Activated naive CD8-positive, alpha-beta T cell treated with anti-CD3 and anti-CD28 coated beads, Interleukin-2, amount 50 U/mL, for 24 hours (primary cell): ENCODE measurements at regions not wholly inside any gene's neighbourhood (a gene's known extent, or its start where the extent isn't known, plus 50 kb on each side); places are given as distances from the start of the nearest gene placed in this dataset.
A peak's percentile ranks its signal among the peaks of the same experiment; 100 is the strongest.

Experiments used
- ATAC-seq: fragments of 150-1000 bp; cut with Tn5 transposase; one replicate; pipeline ENCODE4 v1.10.0; 2021
- DNase-seq: peaks from one replicate; pipeline ENCODE4 v3.0.0; 2021
- H3K27ac Mint-ChIP-seq: one replicate; pipeline ENCODE4 v1.8.0; 2021; ENCODE audit warnings: mild to moderate bottlenecking, mixed read lengths
- H3K27me3 Mint-ChIP-seq: one replicate; pipeline ENCODE4 v1.8.0; 2021; ENCODE audit warnings: mixed read lengths
- H3K36me3 Mint-ChIP-seq: one replicate; pipeline ENCODE4 v1.8.0; 2021; ENCODE audit warnings: low read depth, mixed read lengths
- H3K4me1 Mint-ChIP-seq: one replicate; pipeline ENCODE4 v1.8.0; 2021; ENCODE audit warnings: mixed read lengths
- H3K4me3 Mint-ChIP-seq: one replicate; pipeline ENCODE4 v1.8.0; 2021; ENCODE audit warnings: mild to moderate bottlenecking, moderate library complexity, mixed read lengths
- H3K9me3 Mint-ChIP-seq: one replicate; pipeline ENCODE4 v1.8.0; 2021; ENCODE audit warnings: mixed read lengths

DNA sequence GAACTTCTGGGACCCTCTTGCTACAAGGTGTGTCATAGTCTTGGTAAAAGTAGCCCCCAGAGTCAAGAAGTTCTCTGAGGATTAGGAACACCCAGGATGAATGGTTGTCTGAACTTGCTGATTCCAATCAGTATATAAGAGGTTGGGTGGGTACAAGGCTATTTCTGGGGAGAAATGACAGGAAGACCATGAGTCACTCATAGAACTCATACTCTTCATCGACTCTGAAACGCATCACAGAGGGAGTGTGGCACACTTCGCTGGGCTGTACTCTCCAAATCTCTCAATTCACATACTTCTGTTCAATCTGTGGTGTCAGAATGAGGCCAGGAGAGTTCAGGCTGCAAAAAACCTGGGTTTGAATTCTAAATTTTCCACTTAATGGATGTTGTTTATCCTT lies 193.2 kb upstream of the LEF1 start:
- H3K27ac Mint-ChIP-seq, result no peak overlapping the region
- DNase-seq, result no peak
- peaks cover 1% of the 10 kb centered on the region for H3K27me3 Mint-ChIP-seq
- H3K9me3 Mint-ChIP-seq, result no peaks in the 10 kb centered on the region
- no peaks in the 10 kb centered on the region for H3K36me3 Mint-ChIP-seq
- H3K4me3 Mint-ChIP-seq, result no peak overlapping the region
- peaks cover 46% of the 10 kb centered on the region for H3K4me1 Mint-ChIP-seq
- ATAC-seq, result peak; percentile 37

DNA sequence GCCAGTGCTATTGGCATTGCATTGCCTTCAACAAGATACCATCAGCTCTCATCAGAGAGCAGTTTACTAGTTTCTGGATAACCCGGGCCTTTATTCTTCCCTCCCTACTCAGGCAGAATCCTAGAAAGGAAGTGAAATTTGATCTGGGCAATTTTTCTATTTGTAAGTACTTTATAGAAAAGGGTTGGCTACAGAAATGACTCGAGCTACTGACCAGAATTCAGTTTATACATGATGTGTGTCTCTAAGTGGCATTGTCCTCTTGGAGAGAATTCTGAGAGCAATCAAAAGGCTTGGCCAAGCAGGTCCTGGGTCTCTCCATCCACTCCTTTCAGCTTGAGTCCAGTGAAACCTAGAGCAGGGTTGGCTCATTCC lies 192.7 kb upstream of the LEF1 start:
- Mint-ChIP-seq H3K27me3 (peaks cover 1% of the 10 kb centered on the region), H3K9me3 (no peaks in the 10 kb centered on the region), H3K36me3 (no peaks in the 10 kb centered on the region), H3K4me3 (no peak overlapping the region), H3K4me1 (peaks cover 51% of the 10 kb centered on the region), H3K27ac (no peak overlapping the region)
- ATAC-seq, result no peak
- no peak for DNase-seq

DNA sequence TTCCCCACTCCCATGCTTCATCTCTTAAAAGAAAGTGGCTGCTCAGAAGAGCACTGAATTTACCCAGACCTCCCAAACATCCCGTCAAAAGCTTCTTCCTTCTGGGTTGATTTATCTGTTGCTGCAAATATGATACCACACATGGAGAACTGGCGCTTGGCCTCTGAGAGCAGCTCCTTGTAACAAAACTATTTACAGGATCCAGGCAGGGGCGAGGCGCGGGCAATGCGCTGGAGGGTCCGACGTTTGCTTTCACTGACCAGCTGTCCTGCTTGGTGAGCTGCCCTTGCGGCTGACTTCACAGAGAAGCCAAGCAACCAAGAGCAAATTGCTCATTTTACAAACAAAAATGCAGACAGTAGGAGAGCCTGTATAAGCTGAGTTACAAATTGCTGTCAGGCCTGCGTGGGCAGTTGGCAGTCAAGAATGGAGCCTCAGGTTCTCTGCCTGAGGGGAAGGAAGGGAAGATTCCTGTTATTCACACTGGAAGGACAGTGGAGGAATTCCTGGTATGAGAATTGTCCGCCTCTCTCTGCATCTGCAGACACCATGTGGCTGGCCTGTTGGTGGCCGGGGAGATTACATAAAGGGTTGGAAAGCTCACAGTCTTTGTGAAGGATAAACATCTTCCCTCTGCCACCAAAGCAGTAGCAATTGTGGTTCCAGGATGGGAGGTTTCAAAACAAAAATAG lies 192.2 kb upstream of the LEF1 start:
- no peak for ATAC-seq

DNA sequence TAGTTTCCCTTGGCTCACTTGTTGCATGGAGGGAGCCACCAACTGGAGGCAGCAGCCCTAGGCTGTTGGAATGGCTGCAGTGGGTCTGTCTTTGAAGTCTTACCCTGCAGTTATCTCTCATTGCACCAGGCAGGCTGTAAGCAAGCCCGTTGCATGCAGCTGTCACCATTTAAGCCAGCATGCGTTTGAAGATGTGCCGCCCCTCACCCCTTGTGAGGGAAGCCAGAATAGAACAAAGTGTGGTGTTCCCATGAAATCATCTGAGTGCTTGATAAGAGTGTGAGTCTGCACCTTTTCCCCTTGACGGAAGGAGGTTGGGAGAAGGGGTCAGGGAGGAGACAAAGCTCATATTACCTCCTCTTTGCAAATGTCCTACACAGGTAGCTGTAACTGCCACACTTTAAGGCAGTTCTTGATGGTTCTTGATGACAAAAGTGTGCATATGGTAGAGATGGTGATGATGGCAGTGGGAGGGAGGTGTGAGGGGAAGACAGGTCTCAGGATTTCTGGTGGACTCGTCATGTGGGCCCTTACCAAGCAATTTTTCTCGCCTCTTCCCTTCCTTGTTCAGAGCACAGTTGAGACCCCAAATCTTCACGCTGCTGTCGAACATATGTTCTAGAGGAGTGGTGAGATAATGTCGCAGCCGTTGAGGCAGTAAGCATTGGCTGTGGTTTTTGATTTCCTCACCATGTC lies 191.4 kb upstream of the LEF1 start:
- ATAC-seq (no peak), DNase-seq (no peak)
- Mint-ChIP-seq H3K9me3 (no peaks in the 10 kb centered on the region), H3K36me3 (no peaks in the 10 kb centered on the region), H3K27ac (no peak overlapping the region), H3K4me3 (no peak overlapping the region), H3K4me1 (peaks cover 63% of the 10 kb centered on the region), H3K27me3 (peaks cover 1% of the 10 kb centered on the region)

More for the DNA sequence above, 192.2 kb upstream of the LEF1 start:
- Mint-ChIP-seq H3K4me1 (peaks cover 55% of the 10 kb centered on the region), H3K9me3 (no peaks in the 10 kb centered on the region), H3K27ac (no peak overlapping the region), H3K27me3 (peaks cover 1% of the 10 kb centered on the region), H3K36me3 (no peaks in the 10 kb centered on the region), H3K4me3 (no peak overlapping the region)
- DNase-seq, result no peak

DNA sequence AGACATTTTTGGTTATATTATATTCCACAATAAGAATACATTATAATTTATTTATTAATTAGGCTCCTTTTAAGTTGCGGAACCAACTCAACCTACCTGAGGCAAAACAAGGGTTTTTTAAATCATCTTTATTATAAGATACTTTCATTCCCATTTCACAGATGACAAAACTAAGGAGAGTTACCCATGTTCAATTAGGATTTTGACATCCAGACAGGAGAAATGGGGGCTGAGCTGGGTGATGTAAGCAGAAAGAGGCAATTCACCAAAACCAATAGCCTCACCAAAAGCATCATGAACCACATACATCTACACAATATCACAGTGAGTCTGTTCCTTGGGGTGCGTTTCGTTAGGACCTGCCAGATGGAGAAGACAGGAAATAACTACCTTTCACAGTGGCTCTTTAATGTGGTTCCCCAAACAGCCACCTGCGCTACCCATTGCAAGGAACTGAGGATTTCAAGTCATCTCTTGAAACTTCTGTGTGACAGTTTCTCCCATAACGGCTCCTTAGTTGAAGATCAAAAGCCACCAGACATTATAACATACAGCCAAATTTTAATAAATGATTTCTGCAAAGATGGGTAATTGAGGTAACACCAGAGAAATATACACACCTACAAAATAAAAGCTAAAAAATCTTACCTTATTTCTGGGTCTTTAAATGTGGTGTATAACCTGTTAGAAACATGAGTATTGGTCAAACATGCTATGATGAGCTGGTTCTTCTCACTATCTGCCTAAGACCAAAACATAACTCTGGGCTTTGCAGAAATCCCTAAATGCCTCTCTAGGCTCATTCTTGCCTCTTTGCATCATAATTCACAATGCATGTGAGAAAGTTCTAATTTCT lies 190.6 kb upstream of the LEF1 start:
- no peak overlapping the region for H3K4me3 Mint-ChIP-seq
- H3K4me1 Mint-ChIP-seq, result peaks cover 70% of the 10 kb centered on the region
- ATAC-seq, result peak; percentile 50

DNA sequence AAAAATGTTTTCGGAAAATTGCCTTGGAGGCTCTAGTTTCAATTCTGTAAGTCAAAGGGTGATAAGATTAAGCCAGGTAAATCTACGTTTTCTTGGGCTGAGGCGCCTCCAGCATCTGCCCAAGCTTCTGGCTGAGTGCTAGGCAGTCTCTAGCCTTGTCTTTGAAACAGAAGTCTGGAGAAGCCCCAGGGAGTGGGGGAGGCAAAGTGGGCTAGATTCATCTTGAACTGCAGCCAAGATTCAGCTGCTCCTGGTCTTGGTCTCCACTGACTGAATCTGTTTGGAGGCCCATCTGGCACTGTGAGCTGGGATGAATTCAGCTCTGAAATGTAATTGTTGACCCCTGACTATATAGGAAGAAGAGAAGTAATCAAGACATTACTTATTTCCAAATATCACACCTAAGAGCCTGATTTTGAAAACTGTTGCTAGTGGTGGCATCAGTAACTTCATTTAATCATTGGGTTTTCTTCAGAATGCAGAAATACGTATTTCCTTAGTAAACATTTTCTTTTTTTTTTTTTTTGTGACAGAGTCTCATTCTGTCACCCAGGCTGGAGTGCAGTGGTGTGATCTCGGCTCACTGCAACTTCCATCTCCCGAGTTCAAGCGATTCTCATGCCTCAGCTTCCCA lies 187.3 kb upstream of the LEF1 start:
- H3K4me1 Mint-ChIP-seq, result peaks cover 56% of the 10 kb centered on the region
- no peaks in the 10 kb centered on the region for H3K36me3 Mint-ChIP-seq
- H3K4me3 Mint-ChIP-seq, result no peak overlapping the region
- H3K27ac Mint-ChIP-seq, result no peak overlapping the region
- peak; percentile 6 for ATAC-seq
- no peaks in the 10 kb centered on the region for H3K9me3 Mint-ChIP-seq
- no peaks in the 10 kb centered on the region for H3K27me3 Mint-ChIP-seq
- DNase-seq, result no peak

More for the DNA sequence above, 190.6 kb upstream of the LEF1 start:
- no peaks in the 10 kb centered on the region for H3K36me3 Mint-ChIP-seq
- H3K27ac Mint-ChIP-seq, result no peak overlapping the region
- H3K9me3 Mint-ChIP-seq, result no peaks in the 10 kb centered on the region
- H3K27me3 Mint-ChIP-seq, result peaks cover 1% of the 10 kb centered on the region
- DNase-seq, result no peak

DNA sequence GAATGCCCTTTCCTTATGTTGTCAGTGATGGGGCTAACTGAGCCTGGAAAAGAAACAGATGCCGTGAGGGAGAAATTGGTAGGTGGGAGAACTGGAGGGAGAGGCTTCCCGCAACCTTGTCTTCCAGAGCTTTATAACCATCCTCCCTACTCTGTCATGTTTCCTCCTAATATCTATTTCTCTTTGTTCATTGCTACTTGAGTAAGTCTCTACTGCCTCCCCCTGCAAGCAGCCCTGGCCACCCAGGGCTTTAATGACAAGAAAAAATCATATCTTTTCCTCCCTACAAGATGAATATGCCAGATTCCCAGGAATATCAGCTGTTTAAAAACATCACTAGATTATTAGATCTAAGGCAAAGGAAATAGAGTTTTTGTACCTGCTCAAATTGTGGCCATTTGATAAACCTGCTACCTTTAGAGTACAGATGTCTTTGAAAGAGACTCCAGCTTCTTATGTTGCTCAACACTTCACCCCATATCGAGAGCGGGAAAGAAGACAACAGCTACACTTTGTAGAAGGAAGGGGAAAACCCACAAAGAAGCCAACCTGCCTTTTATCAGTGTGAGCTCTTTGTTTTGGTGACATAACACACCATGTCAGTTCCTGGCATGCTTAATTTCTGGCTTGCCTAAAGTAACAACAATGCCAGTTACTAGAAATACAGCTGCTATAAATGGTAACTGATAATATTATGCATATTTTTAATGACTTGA lies 186.6 kb upstream of the LEF1 start:
- DNase-seq, result no peak
- no peak overlapping the region for H3K27ac Mint-ChIP-seq
- H3K9me3 Mint-ChIP-seq, result no peaks in the 10 kb centered on the region
- peaks cover 50% of the 10 kb centered on the region for H3K4me1 Mint-ChIP-seq
- H3K36me3 Mint-ChIP-seq, result no peaks in the 10 kb centered on the region
- H3K27me3 Mint-ChIP-seq, result no peaks in the 10 kb centered on the region
- ATAC-seq, result peak; percentile 86
- H3K4me3 Mint-ChIP-seq, result no peak overlapping the region

DNA sequence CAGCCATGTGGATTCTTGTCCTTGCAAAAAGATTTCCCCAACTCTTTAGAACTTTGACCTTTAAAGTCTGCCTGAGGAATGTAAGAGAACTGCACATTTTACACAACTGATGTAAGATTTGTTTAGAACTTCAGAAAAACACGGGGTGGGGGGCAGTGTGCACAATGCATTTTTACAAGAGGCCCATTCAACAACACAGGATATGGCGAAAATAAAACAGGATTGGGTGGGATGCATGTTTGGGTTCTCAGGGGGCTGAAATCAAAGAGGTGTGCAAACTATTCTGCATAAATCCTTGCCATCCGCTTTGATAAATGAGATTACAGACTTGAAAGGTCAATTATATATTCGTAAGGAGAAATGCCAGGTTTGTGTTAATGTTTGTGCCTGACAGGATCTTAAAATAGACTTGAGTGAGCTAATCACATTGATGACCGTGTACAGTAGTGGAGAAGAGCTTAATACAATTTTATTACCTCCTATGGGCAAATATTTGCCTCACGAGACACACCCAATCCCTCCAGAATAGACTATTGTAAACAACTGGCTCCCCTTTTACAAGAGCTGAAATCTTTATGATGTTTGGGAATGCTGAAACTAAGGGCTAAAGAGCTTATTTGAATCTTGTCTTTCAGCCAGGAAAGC lies 184.1 kb upstream of the LEF1 start:
- ATAC-seq (no peak), DNase-seq (no peak)
- no peak overlapping the region for H3K4me3 Mint-ChIP-seq
- H3K27me3 Mint-ChIP-seq, result no peaks in the 10 kb centered on the region
- no peaks in the 10 kb centered on the region for H3K36me3 Mint-ChIP-seq
- H3K27ac Mint-ChIP-seq, result no peak overlapping the region
- H3K4me1 Mint-ChIP-seq, result peaks cover 33% of the 10 kb centered on the region
- peaks cover 5% of the 10 kb centered on the region for H3K9me3 Mint-ChIP-seq

DNA sequence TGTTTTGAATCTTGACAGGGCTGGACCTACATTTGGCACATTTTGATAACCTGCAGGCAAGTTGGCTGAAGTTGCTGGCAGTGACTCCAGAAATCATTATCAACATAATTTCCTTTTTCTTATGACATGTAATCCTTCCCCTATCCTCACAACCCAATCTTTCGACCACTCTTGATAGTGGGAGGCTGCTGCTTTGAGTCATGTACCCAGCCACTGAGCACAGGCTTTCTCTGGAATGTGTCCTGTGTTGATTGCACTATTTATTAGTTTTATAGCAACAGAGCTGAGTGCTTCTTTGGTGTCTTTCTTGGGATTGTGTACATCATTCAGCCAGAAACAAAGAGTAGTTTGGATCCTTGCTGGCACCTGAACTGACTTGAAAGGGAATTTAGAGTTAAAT lies 183.1 kb upstream of the LEF1 start:
- Mint-ChIP-seq H3K27ac (no peak overlapping the region), H3K9me3 (peaks cover 5% of the 10 kb centered on the region), H3K4me1 (peaks cover 27% of the 10 kb centered on the region), H3K27me3 (no peaks in the 10 kb centered on the region), H3K36me3 (no peaks in the 10 kb centered on the region), H3K4me3 (no peak overlapping the region)
- DNase-seq (no peak), ATAC-seq (no peak)

DNA sequence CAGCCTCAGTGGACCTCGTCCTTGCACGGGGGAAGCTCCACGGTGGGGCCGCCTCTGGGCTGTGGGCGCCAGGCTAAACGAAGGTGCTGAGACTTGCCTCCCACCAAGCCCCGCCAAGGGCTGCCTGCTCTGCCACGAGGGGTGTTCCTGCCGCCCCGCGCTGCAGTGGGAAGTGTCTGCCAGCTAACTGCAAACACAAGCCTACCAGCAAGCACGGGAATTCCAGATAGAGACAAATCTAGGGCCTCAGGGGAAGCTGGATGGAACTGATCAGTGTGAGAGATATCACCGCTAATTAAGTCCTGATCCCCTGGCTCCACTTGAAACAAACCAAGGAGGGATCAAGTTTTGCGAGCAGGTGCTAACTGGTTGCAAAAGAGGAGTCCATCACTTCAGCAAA lies 181.6 kb upstream of the LEF1 start:
- no peak for DNase-seq
- Mint-ChIP-seq H3K36me3 (no peaks in the 10 kb centered on the region), H3K4me1 (peaks cover 25% of the 10 kb centered on the region), H3K4me3 (no peak overlapping the region), H3K9me3 (peaks cover 5% of the 10 kb centered on the region), H3K27me3 (no peaks in the 10 kb centered on the region), H3K27ac (no peak overlapping the region)
- ATAC-seq, result no peak

DNA sequence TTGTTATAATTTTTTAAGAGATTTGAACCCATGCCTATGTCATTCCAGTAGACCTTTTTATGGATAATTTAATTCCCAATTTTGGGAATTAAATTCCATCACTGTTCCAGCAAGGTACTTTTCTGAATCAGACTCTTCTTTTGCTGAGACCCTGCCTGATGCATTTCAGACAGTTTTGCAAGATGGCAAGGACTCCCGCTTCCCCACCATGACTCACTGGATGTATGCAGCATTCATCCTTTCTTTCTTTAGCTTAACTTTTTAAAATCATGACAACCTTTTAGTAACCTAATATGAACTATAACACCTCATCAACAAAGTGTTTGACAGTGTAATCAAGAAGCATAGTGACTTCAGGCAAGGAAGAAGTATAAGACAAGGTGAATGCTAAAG lies 178.1 kb upstream of the LEF1 start:
- Mint-ChIP-seq H3K27ac (no peak overlapping the region), H3K36me3 (no peaks in the 10 kb centered on the region), H3K9me3 (peaks cover 5% of the 10 kb centered on the region), H3K4me3 (no peak overlapping the region), H3K27me3 (no peaks in the 10 kb centered on the region), H3K4me1 (peaks cover 30% of the 10 kb centered on the region)
- ATAC-seq (no peak), DNase-seq (no peak)

DNA sequence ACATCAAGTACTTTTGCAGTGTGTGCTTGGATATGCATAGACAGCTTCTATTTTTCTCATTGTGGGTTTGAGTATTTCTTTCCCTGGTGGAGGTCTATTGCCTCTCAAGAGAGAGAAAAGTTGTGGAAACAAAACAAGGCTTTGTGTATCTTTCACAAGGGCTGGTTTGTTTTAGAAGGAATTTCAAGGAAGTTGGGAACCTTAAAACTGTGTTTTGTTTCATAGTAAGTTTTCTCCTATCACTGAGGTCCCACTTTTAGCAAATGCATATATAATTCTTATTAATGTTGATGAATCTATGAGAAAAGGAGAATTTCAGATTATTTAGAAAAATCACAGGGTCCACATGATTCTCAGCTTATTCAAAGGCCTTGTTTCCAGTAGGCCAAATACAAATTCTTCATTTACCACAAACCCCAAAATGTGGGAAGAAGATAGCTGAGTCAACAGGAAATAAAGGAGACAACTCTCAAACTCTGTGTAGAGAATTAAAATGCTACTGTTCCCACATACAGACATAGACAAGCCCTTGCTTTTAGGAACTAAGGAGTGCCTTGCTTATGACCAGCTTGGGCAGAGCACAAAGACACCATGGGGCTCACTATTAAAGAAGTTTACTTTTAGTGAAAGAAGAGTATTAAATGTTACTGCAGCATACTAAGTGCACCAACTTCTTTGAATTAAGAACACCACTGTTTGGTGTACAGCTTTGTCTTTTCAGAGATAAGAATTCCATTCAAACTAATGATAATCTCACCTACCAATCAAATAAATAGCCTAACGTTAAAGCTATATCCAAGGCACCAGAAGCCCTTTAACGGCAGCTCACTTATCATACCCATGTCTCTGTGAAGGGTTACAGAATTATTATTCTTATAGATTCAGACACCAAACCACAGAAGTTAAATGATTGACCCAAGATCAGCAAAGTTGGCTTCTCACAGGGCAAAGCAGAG lies 177.4 kb upstream of the LEF1 start:
- Mint-ChIP-seq H3K27ac (no peak overlapping the region), H3K4me3 (no peak overlapping the region), H3K4me1 (peaks cover 32% of the 10 kb centered on the region), H3K36me3 (no peaks in the 10 kb centered on the region), H3K9me3 (peaks cover 5% of the 10 kb centered on the region), H3K27me3 (no peaks in the 10 kb centered on the region)
- no peak for DNase-seq
- ATAC-seq, result peak; percentile 25
